Esophagus squamous epithelium (tissue), 4 donors: ENCODE measurements at regions not wholly inside any gene's neighbourhood (a gene's known extent, or its start where the extent isn't known, plus 50 kb on each side); places are given as distances from the start of the nearest gene placed in this dataset.

ENCODE experiments used
- POLR2A ChIP-seq, 4 donors: fragments of 450-650 bp; IDR thresholded peaks; one replicate each; pipeline ENCODE4 v1.6.1; 2017; ENCODE audit warnings: antibody characterized with exemption in 4 of 4, mild to moderate bottlenecking in 4 of 4, moderate library complexity in 3 of 4
- TF ChIP-seq, protein P1 (sequence below), 6 experiments: fragments of 450-650 bp in 4 of 6; fragments of 200-600 bp in 2 of 6; sonication (generic) in 2 of 6; IDR thresholded peaks; one replicate each; pipeline ENCODE4 v1.5.1; 2016 to 2019; ENCODE audit warnings: antibody characterized with exemption in 6 of 6, mild to moderate bottlenecking in 4 of 6, moderate library complexity in 4 of 6

DNA sequence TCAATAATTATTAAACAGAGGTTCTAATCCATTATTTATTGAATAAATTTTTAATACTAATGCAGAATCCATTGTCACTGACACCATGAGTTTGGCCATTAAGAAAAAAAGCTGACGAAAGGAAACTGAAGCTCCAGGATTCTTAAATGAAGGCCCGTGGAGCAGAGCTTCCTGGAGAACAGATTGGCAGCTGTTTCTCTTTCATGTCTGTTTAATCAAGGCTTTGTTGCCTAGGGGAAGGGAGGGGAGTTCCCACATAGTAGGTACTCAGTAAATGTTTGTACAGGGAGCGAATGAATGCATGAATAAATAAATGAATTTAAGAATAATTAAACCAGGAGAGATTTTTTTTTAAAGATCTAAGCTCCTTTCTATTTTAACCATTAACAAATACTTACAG is 315.1 kb upstream of the KLHL29 start:
- TF ChIP-seq, protein P1, sequence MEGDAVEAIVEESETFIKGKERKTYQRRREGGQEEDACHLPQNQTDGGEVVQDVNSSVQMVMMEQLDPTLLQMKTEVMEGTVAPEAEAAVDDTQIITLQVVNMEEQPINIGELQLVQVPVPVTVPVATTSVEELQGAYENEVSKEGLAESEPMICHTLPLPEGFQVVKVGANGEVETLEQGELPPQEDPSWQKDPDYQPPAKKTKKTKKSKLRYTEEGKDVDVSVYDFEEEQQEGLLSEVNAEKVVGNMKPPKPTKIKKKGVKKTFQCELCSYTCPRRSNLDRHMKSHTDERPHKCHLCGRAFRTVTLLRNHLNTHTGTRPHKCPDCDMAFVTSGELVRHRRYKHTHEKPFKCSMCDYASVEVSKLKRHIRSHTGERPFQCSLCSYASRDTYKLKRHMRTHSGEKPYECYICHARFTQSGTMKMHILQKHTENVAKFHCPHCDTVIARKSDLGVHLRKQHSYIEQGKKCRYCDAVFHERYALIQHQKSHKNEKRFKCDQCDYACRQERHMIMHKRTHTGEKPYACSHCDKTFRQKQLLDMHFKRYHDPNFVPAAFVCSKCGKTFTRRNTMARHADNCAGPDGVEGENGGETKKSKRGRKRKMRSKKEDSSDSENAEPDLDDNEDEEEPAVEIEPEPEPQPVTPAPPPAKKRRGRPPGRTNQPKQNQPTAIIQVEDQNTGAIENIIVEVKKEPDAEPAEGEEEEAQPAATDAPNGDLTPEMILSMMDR (IDR thresholded peaks at IDR 0.05), result no peak
- TF ChIP-seq POLR2A (IDR thresholded peaks at IDR 0.05), result no peak
